HCT116 (cell line): ENCODE measurements at regions not wholly inside any gene's neighbourhood (a gene's known extent, or its start where the extent isn't known, plus 50 kb on each side); places are given as distances from the start of the nearest gene placed in this dataset.

ENCODE experiments used
- ATAC-seq: fragments of 200-7000 bp; cut with Tn5 transposase; 2 replicates; pipeline ENCODE4 v1.9.1; 2020; ENCODE audit warnings: mild to moderate bottlenecking, moderate library complexity
- BruUV-seq: library from RNA; stranded (reverse); fragments of 400-500 nt; replicated peaks from 2 replicates; lab custom pipeline; 2021; lab: Mats Ljungman, UMichigan
- CTCF ChIA-PET: fragments of 300-600 bp; sonication (Branson Sonifier 250); formaldehyde crosslinking; loops from one replicate; lab custom pipeline; 2021; ENCODE audit warnings: antibody characterized with exemption; lab: Charles Lee
- POLR2A ChIA-PET: fragments of 300-600, 350-600 bp; sonication (Branson Sonifier 250); formaldehyde crosslinking; loops from one replicate; lab custom pipeline; 2021; ENCODE audit warnings: antibody characterized with exemption; lab: Charles Lee
- RAD21 ChIA-PET, 2 experiments: fragments of 300-600 bp; sonication (Branson Sonifier 250); formaldehyde crosslinking; loops; one replicate each; lab custom pipeline; 2023; ENCODE audit warnings: low total read pairs in 2 of 2; ENCODE audit not compliant: uncharacterized antibody in 2 of 2, unreplicated experiment in 2 of 2, low non-redundant PET in 1 of 2; lab: Charles Lee
- DNase-seq: peaks from one replicate; pipeline ENCODE4 v3.0.0-alpha.2; 2010; ENCODE audit warnings: low read depth, low spot score
- H2AFZ ChIP-seq: fragments of 200-600 bp; shearing (Covaris generic), sonication (generic); 2 replicates; pipeline ENCODE4 v1.6.1; 2017; ENCODE audit warnings: low read depth, mixed run types, mixed read lengths, antibody characterized with exemption, low read length; ENCODE audit not compliant: poor library complexity, severe bottlenecking
- H3K27ac ChIP-seq: 2 replicates; pipeline ENCODE4 v1.5.1; 2012; ENCODE audit warnings: low read depth, low read length
- H3K27me3 ChIP-seq: fragments of 200-600 bp; sonication (generic); 2 replicates; pipeline ENCODE4 v1.6.1; 2016; ENCODE audit warnings: mixed run types, low read length, mixed read lengths; ENCODE audit not compliant: insufficient read depth
- H3K36me3 ChIP-seq, 2 experiments: fragments of 200-500 bp in 1 of 2; fragments of 200-600 bp in 1 of 2; sonication (Bioruptor generic) in 1 of 2; sonication (generic) in 1 of 2; 2 replicates each; pipeline versions ENCODE4 v1.5.1 to v1.6.1; 2014 to 2016; ENCODE audit warnings: low read length in 2 of 2, inconsistent platforms in 1 of 2, mixed read lengths in 1 of 2, mixed run types in 1 of 2; ENCODE audit not compliant: insufficient read depth in 2 of 2, control insufficient read depth in 1 of 2
- H3K4me1 ChIP-seq, 2 experiments: fragments of 200-600 bp in 1 of 2; sonication (generic) in 1 of 2; 2 replicates each; pipeline versions ENCODE4 v1.5.1 to v1.6.1; 2012 to 2017; ENCODE audit warnings: low read length in 2 of 2, inconsistent platforms in 1 of 2, mild to moderate bottlenecking in 1 of 2, mixed read lengths in 1 of 2, mixed run types in 1 of 2, moderate library complexity in 1 of 2; ENCODE audit not compliant: insufficient read depth in 2 of 2, control insufficient read depth in 1 of 2
- H3K4me2 ChIP-seq: fragments of 200-600 bp; sonication (generic); 2 replicates; pipeline ENCODE4 v1.6.1; 2017; ENCODE audit warnings: mixed run types, low read length, mixed read lengths
- H3K4me3 ChIP-seq, 2 experiments: fragments of 200-600 bp in 1 of 2; sonication (generic) in 1 of 2; replicated peaks in 1 of 2; 2 replicates each; pipeline ENCODE4 v1.5.1; 2011 to 2016; ENCODE audit warnings: low read length in 2 of 2, control low read depth in 1 of 2, low read depth in 1 of 2, mild to moderate bottlenecking in 1 of 2, mixed read lengths in 1 of 2, mixed run types in 1 of 2
- H3K79me2 ChIP-seq: fragments of 200-600 bp; sonication (generic); 2 replicates; pipeline ENCODE4 v1.6.1; 2017; ENCODE audit warnings: mild to moderate bottlenecking, mixed run types, low read length, moderate library complexity, mixed read lengths; ENCODE audit not compliant: insufficient read depth
- H3K9ac ChIP-seq: fragments of 200-600 bp; sonication (generic); 2 replicates; pipeline ENCODE4 v1.6.1; 2016; ENCODE audit warnings: low read length, mixed read lengths
- H3K9me2 ChIP-seq: fragments of 200-600 bp; sonication (generic), shearing (Covaris generic); 2 replicates; pipeline ENCODE4 v1.6.1; 2017; ENCODE audit warnings: mixed run types, mild to moderate bottlenecking, moderate library complexity; ENCODE audit not compliant: insufficient read depth
- H3K9me3 ChIP-seq, 2 experiments: fragments of 200-500 bp in 1 of 2; fragments of 200-600 bp in 1 of 2; sonication (Bioruptor generic) in 1 of 2; sonication (generic) in 1 of 2; 2 replicates each; pipeline ENCODE4 v1.6.1; 2014 to 2017; ENCODE audit warnings: low read length in 2 of 2, mixed read lengths in 2 of 2, inconsistent platforms in 1 of 2, low read depth in 1 of 2, mild to moderate bottlenecking in 1 of 2, mixed run types in 1 of 2, moderate library complexity in 1 of 2; ENCODE audit not compliant: control insufficient read depth in 1 of 2, insufficient read depth in 1 of 2
- H4K20me1 ChIP-seq: fragments of 200-600 bp; sonication (generic), shearing (Covaris generic); 2 replicates; pipeline ENCODE4 v1.6.1; 2017; ENCODE audit warnings: mixed run types, mild to moderate bottlenecking, moderate library complexity; ENCODE audit not compliant: insufficient read depth
- CEBPB ChIP-seq: IDR thresholded peaks from 2 replicates; pipeline ENCODE4 v1.6.1; 2012; ENCODE audit warnings: low read depth
- EZH2 ChIP-seq: fragments of 200-600 bp; sonication (generic); IDR thresholded peaks from 2 replicates; pipeline ENCODE4 v1.6.1; 2017; ENCODE audit warnings: antibody characterized with exemption, mixed run types
- EZH2phosphoT487 ChIP-seq: fragments of 200-600 bp; IDR thresholded peaks from 2 replicates; pipeline ENCODE4 v1.6.1; 2018; ENCODE audit warnings: antibody characterized with exemption, borderline replicate concordance
- RAD21 ChIP-seq: IDR thresholded peaks from 2 replicates; pipeline ENCODE4 v1.6.1; 2012; ENCODE audit warnings: low read depth, mild to moderate bottlenecking
- TCF7L2 ChIP-seq: IDR thresholded peaks from 2 replicates; pipeline ENCODE4 v1.7.0; 2011; ENCODE audit warnings: borderline replicate concordance, inconsistent platforms; ENCODE audit not compliant: insufficient read depth, insufficient read length; ENCODE audit errors: extremely low read depth
- YY1 ChIP-seq: IDR thresholded peaks from 2 replicates; pipeline ENCODE4 v1.6.1; 2011; ENCODE audit warnings: low read length, low read depth, moderate library complexity, mild to moderate bottlenecking; ENCODE audit not compliant: insufficient replicate concordance; ENCODE audit errors: extremely low read depth
- ZNF274 ChIP-seq: fragments of 200-500 bp; sonication (Bioruptor generic); IDR thresholded peaks from 2 replicates; pipeline ENCODE4 v1.6.1; 2014; ENCODE audit warnings: mild to moderate bottlenecking, low read depth, low read length, inconsistent platforms
- intact Hi-C: fragments of 100-400 bp; cut with micrococcal nuclease; formaldehyde crosslinking; loops from 2 replicates; pipeline ENCODE4 v1.10.0; 2022
- TF ChIP-seq, protein P1 (sequence below): IDR thresholded peaks from 2 replicates; pipeline ENCODE4 v1.6.1; 2012
- TF ChIP-seq, protein P2 (sequence below): IDR thresholded peaks from 2 replicates; pipeline ENCODE4 v1.6.1; 2011; ENCODE audit warnings: mild to moderate bottlenecking, low read length, moderate library complexity; ENCODE audit not compliant: insufficient replicate concordance; ENCODE audit errors: extremely low read depth

DNA sequence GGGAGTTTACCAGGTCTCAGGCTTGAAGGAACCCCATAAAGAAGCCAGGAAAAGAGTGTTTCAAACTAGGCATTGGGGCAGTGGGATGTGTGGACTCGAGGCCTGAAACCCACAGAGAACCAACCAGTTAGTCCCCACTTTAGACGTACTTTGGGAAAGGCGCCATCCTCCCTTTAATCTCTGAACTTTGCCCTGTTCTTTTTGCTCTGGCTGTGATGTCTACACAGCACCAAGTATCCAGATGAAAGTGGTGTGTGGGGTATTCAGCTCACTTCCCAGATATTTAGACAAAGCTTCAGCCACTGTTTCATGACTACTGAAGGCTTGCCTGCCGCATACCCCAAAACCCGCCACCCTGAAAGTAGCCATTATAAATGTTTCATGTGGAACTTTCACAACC lies 116.9 kb upstream of the IRX5 start:
- no peaks in the 10 kb centered on the region for H3K79me2 ChIP-seq
- no peak overlapping the region for H3K9ac ChIP-seq
- no peaks in the 10 kb centered on the region for H3K9me2 ChIP-seq
- H3K4me2 ChIP-seq, result no peak overlapping the region
- CTCF ChIA-PET, result interaction anchor here (1.5 kb wide), 1 partner anchor 1264 kb away, joined by 3 read pairs; no protein-coding TSS in a partner anchor
- ATAC-seq (no peak), DNase-seq (no peak)
- no peaks in the 10 kb centered on the region for H4K20me1 ChIP-seq
- no peak overlapping the region for H2AFZ ChIP-seq
- TF ChIP-seq, protein P1, sequence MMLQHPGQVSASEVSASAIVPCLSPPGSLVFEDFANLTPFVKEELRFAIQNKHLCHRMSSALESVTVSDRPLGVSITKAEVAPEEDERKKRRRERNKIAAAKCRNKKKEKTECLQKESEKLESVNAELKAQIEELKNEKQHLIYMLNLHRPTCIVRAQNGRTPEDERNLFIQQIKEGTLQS, result no peak
- TF ChIP-seq TCF7L2 (no peak), ZNF274 (no peak), EZH2 (no peak), EZH2phosphoT487 (no peak), CEBPB (no peak), RAD21 (no peak), YY1 (no peak)
- TF ChIP-seq, protein P2, sequence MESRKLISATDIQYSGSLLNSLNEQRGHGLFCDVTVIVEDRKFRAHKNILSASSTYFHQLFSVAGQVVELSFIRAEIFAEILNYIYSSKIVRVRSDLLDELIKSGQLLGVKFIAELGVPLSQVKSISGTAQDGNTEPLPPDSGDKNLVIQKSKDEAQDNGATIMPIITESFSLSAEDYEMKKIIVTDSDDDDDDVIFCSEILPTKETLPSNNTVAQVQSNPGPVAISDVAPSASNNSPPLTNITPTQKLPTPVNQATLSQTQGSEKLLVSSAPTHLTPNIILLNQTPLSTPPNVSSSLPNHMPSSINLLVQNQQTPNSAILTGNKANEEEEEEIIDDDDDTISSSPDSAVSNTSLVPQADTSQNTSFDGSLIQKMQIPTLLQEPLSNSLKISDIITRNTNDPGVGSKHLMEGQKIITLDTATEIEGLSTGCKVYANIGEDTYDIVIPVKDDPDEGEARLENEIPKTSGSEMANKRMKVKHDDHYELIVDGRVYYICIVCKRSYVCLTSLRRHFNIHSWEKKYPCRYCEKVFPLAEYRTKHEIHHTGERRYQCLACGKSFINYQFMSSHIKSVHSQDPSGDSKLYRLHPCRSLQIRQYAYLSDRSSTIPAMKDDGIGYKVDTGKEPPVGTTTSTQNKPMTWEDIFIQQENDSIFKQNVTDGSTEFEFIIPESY, result no peak
- H3K27me3 ChIP-seq, result peaks cover 34% of the 10 kb centered on the region
- no peaks in the 10 kb centered on the region for H3K4me1 ChIP-seq
- intact Hi-C loops, result loop anchor here (5.0 kb wide), 2 partner anchors 531 to 1041 kb away; no protein-coding TSS in a partner anchor
- no peak overlapping the region for H3K4me3 ChIP-seq
- RAD21 ChIA-PET, result no interaction called here
- BruUV-seq, result no TSS peak
- POLR2A ChIA-PET, result no interaction called here
- H3K36me3 ChIP-seq, result no peaks in the 10 kb centered on the region
- H3K9me3 ChIP-seq, result no peaks in the 10 kb centered on the region
- no peak overlapping the region for H3K27ac ChIP-seq
